AG09319 (cell line): ENCODE measurements at regions not wholly inside any gene's neighbourhood (a gene's known extent, or its start where the extent isn't known, plus 50 kb on each side); places are given as distances from the start of the nearest gene placed in this dataset.

Source experiments
- DNase-seq: peaks from one replicate; pipeline ENCODE4 v3.0.0-alpha.2; 2010; ENCODE audit warnings: low read depth; ENCODE audit errors: extremely low read depth
- TF ChIP-seq, protein P1 (sequence below): IDR thresholded peaks from 2 replicates; pipeline ENCODE4 v1.5.1; 2011; ENCODE audit warnings: low read depth, mild to moderate bottlenecking, inconsistent platforms, low read length, moderate library complexity

DNA sequence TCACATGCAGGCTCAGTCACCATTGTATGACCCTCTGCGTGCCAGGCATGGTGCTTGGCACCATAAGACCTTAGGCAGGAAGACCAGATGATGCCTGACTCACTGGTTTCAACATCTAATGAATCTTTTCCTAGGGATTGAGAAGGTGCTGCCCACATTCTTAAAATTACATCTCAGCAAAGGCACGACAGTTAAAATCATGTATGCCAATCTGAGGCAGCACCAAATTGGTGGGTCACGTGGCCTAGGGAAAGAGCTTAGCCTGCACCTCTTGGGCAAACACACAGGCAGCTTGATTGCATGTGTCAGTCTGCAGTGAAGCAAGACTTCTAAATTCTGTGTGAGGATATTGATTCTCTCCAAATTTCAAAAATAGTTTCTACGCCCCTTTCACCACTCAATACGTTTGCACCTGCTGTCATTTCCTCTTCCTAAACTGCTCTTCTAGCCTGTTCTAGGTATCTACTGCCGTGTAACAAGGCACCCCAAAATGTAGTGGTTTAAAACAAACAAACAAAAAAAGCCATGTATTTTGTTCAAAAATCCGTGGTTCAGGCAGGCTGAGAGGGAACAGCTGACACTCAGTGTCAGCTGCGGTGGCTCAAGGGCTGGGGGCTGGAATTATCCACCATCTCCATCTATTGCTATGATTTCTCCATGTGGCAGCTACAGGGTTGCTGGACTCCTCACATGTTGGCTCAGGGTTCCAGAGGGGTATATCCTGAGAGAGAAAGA is 160.2 kb upstream of the FGGY start:
- DNase-seq, result no peak
- TF ChIP-seq, protein P1, sequence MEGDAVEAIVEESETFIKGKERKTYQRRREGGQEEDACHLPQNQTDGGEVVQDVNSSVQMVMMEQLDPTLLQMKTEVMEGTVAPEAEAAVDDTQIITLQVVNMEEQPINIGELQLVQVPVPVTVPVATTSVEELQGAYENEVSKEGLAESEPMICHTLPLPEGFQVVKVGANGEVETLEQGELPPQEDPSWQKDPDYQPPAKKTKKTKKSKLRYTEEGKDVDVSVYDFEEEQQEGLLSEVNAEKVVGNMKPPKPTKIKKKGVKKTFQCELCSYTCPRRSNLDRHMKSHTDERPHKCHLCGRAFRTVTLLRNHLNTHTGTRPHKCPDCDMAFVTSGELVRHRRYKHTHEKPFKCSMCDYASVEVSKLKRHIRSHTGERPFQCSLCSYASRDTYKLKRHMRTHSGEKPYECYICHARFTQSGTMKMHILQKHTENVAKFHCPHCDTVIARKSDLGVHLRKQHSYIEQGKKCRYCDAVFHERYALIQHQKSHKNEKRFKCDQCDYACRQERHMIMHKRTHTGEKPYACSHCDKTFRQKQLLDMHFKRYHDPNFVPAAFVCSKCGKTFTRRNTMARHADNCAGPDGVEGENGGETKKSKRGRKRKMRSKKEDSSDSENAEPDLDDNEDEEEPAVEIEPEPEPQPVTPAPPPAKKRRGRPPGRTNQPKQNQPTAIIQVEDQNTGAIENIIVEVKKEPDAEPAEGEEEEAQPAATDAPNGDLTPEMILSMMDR, result no peak

DNA sequence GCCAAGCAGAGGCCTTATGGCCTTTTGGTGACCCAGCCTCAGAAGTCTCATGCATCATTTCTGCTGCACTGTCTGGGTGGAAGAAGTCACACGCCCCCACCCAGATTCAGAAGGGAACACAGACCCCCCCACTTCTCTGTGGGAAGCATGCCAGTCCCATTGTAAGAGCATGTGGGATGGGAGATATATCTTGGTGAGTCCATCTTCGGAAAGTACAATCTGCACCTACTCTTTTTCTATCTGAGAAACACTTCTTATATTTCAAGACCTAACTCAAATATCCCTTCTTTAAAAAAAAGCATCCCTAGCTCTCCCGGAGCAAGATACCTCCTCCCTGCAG is 159.6 kb upstream of the FGGY start:
- TF ChIP-seq, protein P1, result no peak
- no peak for DNase-seq

DNA sequence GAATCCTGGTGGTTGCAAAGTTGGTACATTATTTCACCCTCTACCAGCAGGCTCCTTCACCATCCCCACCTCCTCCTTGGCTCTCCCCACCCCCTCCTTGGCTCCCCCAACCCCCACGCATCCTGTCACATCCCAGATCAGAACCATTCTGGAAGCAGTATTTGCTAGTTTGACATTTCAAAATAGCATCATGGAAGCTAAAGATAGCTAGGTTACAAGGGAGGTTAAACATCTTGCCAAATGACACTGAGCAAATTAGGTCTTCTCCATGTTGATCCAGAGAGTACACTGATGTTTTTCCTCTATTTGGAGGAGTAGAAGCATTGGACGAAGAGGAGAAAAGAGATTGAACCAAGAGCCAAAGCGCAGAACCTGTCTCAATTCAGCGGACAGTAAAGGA is 158.9 kb upstream of the FGGY start:
- TF ChIP-seq, protein P1, result no peak
- DNase-seq, result no peak

DNA sequence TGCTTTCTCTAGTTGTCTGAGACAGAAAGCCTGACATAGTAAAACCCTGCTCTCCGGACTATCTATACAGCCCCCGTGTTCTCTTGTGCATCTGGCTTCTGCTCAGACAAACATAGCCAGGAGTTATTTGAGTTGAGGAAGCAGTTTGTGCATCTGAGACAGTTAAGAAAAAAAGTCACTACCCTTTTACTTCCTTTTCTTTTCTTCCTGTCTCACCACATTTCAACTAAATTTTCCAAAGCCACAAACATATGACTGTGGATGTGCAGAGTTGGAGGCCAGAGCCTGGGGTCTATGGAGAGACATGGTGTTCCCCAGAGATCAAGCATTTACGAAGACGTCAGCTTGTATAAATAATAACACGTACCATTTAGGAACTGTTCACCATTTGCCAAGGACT is 158.5 kb upstream of the FGGY start:
- TF ChIP-seq, protein P1, result no peak
- DNase-seq, result no peak

DNA sequence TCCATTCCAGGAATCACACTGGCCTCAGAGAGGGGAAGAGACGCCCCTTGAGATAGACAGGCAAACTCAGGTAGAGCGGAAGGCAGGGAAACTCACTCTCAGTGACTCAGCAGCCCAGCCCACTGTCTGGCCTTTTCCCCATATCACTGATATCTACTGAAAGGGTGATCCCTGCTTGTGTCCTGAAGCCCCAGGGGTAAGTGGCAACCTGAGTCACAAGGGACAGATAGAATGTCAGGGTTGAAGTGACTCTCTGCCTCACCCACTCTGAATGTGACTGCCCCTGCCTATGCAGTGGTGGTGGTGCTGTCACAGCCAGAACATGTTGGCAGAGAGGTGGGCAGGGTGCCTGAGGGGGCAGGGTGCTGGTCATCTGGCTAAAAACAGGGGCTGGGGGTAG is 157.5 kb upstream of the FGGY start:
- TF ChIP-seq, protein P1, result no peak
- no peak for DNase-seq

DNA sequence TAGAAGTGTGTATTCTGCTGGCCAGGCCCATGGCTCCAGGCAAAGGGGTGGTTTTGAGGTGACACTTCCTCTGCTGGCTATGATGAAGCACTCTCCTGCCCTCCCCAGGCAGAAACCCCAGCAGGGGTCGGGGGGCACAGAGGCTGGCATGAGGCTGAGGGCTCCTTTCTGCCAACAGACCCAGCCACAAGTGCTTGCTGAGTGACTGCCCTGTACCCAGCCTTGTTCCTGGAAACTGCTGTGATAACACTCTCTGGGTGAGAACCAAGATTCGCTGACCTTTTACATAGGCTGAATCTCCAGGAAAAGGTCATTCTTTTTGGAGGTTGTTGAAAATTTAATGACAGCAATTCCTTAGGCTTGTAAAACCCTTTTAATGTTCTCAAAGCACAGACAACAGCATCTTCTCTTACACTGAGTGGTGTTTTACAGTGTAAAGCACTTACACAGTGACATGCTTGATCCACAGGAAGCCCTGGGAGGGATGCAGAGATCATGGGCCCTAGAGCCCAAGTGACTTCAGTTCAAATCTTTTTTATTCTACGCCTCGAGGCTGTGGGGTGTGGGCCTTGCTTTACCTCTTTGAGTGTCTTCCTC is 155.5 kb upstream of the FGGY start:
- DNase-seq, result no peak
- TF ChIP-seq, protein P1, result no peak

DNA sequence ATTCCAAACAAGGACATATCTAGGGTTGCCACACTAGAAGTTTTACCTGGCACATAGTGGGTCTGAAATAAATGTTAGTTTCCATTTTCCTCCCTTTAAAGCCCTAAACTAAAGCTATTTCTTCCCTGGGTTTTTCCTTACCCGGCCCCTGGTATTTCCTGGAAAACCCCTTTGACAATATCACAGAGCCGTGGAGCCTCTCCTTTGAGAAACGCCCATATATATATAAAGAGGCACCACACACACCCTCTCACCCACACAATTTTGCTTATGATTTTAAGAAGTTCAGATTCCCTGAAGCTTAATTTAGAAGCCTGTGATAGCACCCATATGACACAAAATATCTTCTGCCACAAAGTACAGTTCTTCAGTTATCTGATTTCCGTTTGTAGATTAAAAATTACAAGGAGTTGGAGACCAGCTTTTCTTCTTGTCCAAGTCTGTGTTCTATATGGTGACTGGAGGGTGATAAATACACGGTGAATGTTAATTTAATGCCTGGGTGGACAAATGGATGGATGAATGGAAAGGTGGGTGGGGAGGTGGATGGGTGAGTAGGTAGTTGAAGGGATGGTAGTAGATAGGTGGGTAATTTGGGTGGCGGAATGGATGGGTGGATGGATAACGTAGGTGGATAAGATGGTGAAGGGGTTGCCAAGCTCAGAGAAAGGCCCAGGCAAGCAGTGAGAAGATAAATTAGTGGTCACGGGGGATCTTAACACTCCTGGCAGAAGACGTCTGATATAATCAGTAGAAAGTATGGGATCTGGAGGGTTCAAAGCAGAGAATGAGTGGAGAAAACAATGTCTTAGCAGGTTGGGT is 154.4 kb upstream of the FGGY start:
- no peak for DNase-seq
- TF ChIP-seq, protein P1, result no peak
